ENCODE measurements at regions not wholly inside any gene's neighbourhood (a gene's known extent, or its start where the extent isn't known, plus 50 kb on each side); places are given as distances from the start of the nearest gene placed in this dataset.
A peak's percentile ranks its signal among the peaks of the same experiment; 100 is the strongest.

DNA sequence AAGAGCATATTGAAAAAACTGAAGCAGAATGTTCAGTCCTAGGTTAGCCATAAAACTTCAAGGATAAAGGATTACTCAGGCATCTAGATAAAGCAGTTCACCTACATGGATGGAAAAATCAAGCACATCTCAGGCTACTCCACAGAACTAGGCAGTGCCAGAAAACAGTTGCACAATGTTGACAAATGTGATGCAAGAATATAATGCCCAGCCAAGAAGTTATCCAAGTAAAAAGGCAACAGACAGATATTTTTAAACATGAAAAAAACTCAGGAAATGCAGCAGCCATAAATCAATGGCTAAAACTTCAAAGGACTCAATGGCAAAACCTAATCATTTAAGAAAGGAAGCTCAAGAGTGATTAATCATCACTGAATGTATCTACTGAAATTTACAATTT lies 456.0 kb upstream of the FAM241A start:
- TF ChIP-seq POLR2A (IDR thresholded peaks at IDR 0.05; ENCODE audit: low read depth, low read length), result no peak
- no peak for TF ChIP-seq USF2 (IDR thresholded peaks at IDR 0.05; ENCODE audit: low read depth, low read length)
- TF ChIP-seq BHLHE40 (IDR thresholded peaks at IDR 0.05; ENCODE audit: low read depth, low read length), result no peak
- no peak for TF ChIP-seq CTCF (conservative IDR thresholded peaks at IDR 0.05; ENCODE audit: low read depth, low read length)
- no peak for TF ChIP-seq RCOR1 (IDR thresholded peaks at IDR 0.05; ENCODE audit: insufficient replicate concordance, low read length)
- TF ChIP-seq RFX5 (IDR thresholded peaks at IDR 0.05; ENCODE audit: low read depth, low read length), result no peak
- no peak for TF ChIP-seq RAD21 (IDR thresholded peaks at IDR 0.05; ENCODE audit: low read length)
- TF ChIP-seq NFE2L2 (IDR thresholded peaks at IDR 0.05; ENCODE audit: low read depth, low read length), result no peak
- no peak for TF ChIP-seq CHD1 (IDR thresholded peaks at IDR 0.05; ENCODE audit: low read depth, low read length)
- peak; percentile 83 for TF ChIP-seq CEBPB (IDR thresholded peaks at IDR 0.05; ENCODE audit: low read depth, low read length)
- no peak for TF ChIP-seq SMC3 (IDR thresholded peaks at IDR 0.05; ENCODE audit: low read depth, low read length)
- TF ChIP-seq MXI1 (IDR thresholded peaks at IDR 0.05; ENCODE audit: borderline replicate concordance, low read depth, low read length), result no peak
- TF ChIP-seq FOS (IDR thresholded peaks at IDR 0.05; ENCODE audit: low read depth, low read length), result no peak

All from IMR-90 (cell line).